ENCODE measurements at regions not wholly inside any gene's neighbourhood (a gene's known extent, or its start where the extent isn't known, plus 50 kb on each side); places are given as distances from the start of the nearest gene placed in this dataset.

- Histone ChIP-seq H2AK5ac (ENCODE audit: insufficient read length, low read length) (no peak overlapping the region), H3K9me3 (ENCODE audit: control insufficient read depth, low read depth, low read length) (no peaks in the 10 kb centered on the region), H3K27me3 (ENCODE audit: insufficient read depth, low read length) (no peaks in the 10 kb centered on the region), H2BK12ac (ENCODE audit: insufficient read length, low read depth, low read length) (no peak overlapping the region), H3K27ac (ENCODE audit: insufficient read length, low read depth, low read length) (no peak overlapping the region), H3T11ph (ENCODE audit: low read length) (no peak overlapping the region), H3K23ac (ENCODE audit: insufficient read length, low read depth, low read length) (no peak overlapping the region), H3K56ac (ENCODE audit: insufficient read length, low read depth, low read length) (no peak overlapping the region), H3K9ac (ENCODE audit: extremely low read depth, insufficient read length, low read length) (no peak overlapping the region), H2BK5ac (ENCODE audit: insufficient read length, low read length) (no peak overlapping the region), H2BK20ac (ENCODE audit: low read depth, low read length, poor library complexity, severe bottlenecking) (no peak overlapping the region), H3K79me2 (ENCODE audit: insufficient read depth, low read length) (no peaks in the 10 kb centered on the region), H2BK120ac (ENCODE audit: low read depth, low read length, poor library complexity, severe bottlenecking) (no peak overlapping the region), H2BK15ac (ENCODE audit: low read depth, low read length) (no peak overlapping the region), H3K14ac (ENCODE audit: insufficient read depth, low read length) (no peak overlapping the region), H3K4me1 (ENCODE audit: insufficient read depth, low read length) (no peaks in the 10 kb centered on the region; the same call in 1 of the 2 replicates), H4K20me1 (ENCODE audit: control insufficient read depth, insufficient read depth, insufficient read length) (no peaks in the 10 kb centered on the region), H3K79me1 (ENCODE audit: insufficient read depth, low read depth, low read length, poor library complexity, severe bottlenecking) (no peaks in the 10 kb centered on the region), H3K4me2 (ENCODE audit: insufficient read depth, insufficient read length, low read length) (no peak overlapping the region), H4K91ac (ENCODE audit: insufficient read length, low read depth, low read length) (no peak overlapping the region), H3K18ac (ENCODE audit: insufficient read length, low read depth, low read length) (no peak overlapping the region), H4K8ac (replicated peaks; ENCODE audit: insufficient read length, low read depth, low read length) (no peak overlapping the region), H3K4ac (ENCODE audit: low read depth, low read length) (no peak overlapping the region), H2AFZ (ENCODE audit: low read length) (no peak overlapping the region), H3K23me2 (ENCODE audit: insufficient read length, low read depth, low read length, poor library complexity, severe bottlenecking) (no peaks in the 10 kb centered on the region), H4K5ac (ENCODE audit: insufficient read length, low read depth, low read length) (no peak overlapping the region)
- H3K27ac Mint-ChIP-seq = no peak overlapping the region
- H3K4me1 Mint-ChIP-seq = peaks cover 20 to 37% of the 10 kb centered on the region in 2 experiments
- WGBS (ENCODE audit: extremely low coverage, insufficient read length, low lambda C conversion rate) = no CpG with 5 or more reads among the region's 2 CpGs
- no peak for TF ChIP-seq CTCF (conservative IDR thresholded peaks at IDR 0.05)
- no peak overlapping the region for H3K4me3 Mint-ChIP-seq
- H3K27me3 Mint-ChIP-seq (ENCODE audit: low read depth) = no peaks in the 10 kb centered on the region
- H3K36me3 Mint-ChIP-seq (ENCODE audit: insufficient read depth in 1 of 3, low read depth in 3 of 3) = no peaks in the 10 kb centered on the region
- no peaks in the 10 kb centered on the region for H3K9me3 Mint-ChIP-seq
- DNase-seq = no peak
Observed at GRCh38 chr12:43004141-43004540, 414.6 kb upstream of the PRICKLE1 start.
